ENCODE measurements at regions not wholly inside any gene's neighbourhood (a gene's known extent, or its start where the extent isn't known, plus 50 kb on each side); places are given as distances from the start of the nearest gene placed in this dataset.
A peak's percentile ranks its signal among the peaks of the same experiment; 100 is the strongest.

GRCh38 chr16:26365161-26365940, 673.6 kb downstream of the HS3ST4 start:
- DNase-seq (no peak), ATAC-seq (ENCODE audit: low FRiP score in 2 of 2) (no peak)
- Histone ChIP-seq H3K27ac (no peak overlapping the region), H3K27me3 (no peaks in the 10 kb centered on the region), H3K4me3 (no peak overlapping the region), H3K4me1 (no peaks in the 10 kb centered on the region), H3K9me3 (no peaks in the 10 kb centered on the region), H3K36me3 (no peaks in the 10 kb centered on the region)
- no peak for TF ChIP-seq POLR2A (IDR thresholded peaks at IDR 0.05)
- TF ChIP-seq EP300 (IDR thresholded peaks at IDR 0.05) = no peak
- TF ChIP-seq, protein P1, sequence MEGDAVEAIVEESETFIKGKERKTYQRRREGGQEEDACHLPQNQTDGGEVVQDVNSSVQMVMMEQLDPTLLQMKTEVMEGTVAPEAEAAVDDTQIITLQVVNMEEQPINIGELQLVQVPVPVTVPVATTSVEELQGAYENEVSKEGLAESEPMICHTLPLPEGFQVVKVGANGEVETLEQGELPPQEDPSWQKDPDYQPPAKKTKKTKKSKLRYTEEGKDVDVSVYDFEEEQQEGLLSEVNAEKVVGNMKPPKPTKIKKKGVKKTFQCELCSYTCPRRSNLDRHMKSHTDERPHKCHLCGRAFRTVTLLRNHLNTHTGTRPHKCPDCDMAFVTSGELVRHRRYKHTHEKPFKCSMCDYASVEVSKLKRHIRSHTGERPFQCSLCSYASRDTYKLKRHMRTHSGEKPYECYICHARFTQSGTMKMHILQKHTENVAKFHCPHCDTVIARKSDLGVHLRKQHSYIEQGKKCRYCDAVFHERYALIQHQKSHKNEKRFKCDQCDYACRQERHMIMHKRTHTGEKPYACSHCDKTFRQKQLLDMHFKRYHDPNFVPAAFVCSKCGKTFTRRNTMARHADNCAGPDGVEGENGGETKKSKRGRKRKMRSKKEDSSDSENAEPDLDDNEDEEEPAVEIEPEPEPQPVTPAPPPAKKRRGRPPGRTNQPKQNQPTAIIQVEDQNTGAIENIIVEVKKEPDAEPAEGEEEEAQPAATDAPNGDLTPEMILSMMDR (IDR thresholded peaks at IDR 0.05) = no peak
- no peak for TF ChIP-seq POLR2AphosphoS5 (IDR thresholded peaks at IDR 0.05)
- WGBS, 2 donors = 37 to 45% methylated on average over 8 of the region's 8 CpGs

- H3K27ac ChIP-seq = no peak overlapping the region
- H3K4me3 ChIP-seq = no peak overlapping the region
- H3K4me1 ChIP-seq = no peaks in the 10 kb centered on the region
- H3K27me3 ChIP-seq = no peaks in the 10 kb centered on the region
- DNase-seq (no peak), ATAC-seq (ENCODE audit: low FRiP score in 2 of 2) (no peak)
- no peaks in the 10 kb centered on the region for H3K36me3 ChIP-seq
- WGBS, 2 donors = 83 to 88% methylated on average over 1 of the region's 1 CpG
- no peaks in the 10 kb centered on the region for H3K9me3 ChIP-seq
- TF ChIP-seq, protein P1 (IDR thresholded peaks at IDR 0.05) = no peak
- TF ChIP-seq POLR2AphosphoS5 (IDR thresholded peaks at IDR 0.05) (no peak), POLR2A (IDR thresholded peaks at IDR 0.05) (no peak), EP300 (IDR thresholded peaks at IDR 0.05) (no peak)
These were observed 679.6 kb downstream of the HS3ST4 start for GRCh38 chr16:26371349-26371869.

GRCh38 chr16:26374279-26374925, 682.6 kb downstream of the HS3ST4 start:
- DNase-seq = no peak

GRCh38 chr16:26382586-26382985, 684.1 kb upstream of the C16orf82 start:
- Histone ChIP-seq H3K27me3 (no peaks in the 10 kb centered on the region), H3K4me1 (no peaks in the 10 kb centered on the region), H3K36me3 (no peaks in the 10 kb centered on the region), H3K27ac (no peak overlapping the region), H3K9me3 (no peaks in the 10 kb centered on the region), H3K4me3 (no peak overlapping the region)
- TF ChIP-seq, protein P1 (IDR thresholded peaks at IDR 0.05) = no peak
- no peak for TF ChIP-seq EP300 (IDR thresholded peaks at IDR 0.05)
- TF ChIP-seq POLR2A (IDR thresholded peaks at IDR 0.05) = no peak
- no peak for TF ChIP-seq POLR2AphosphoS5 (IDR thresholded peaks at IDR 0.05)
- WGBS, 2 donors = 63 to 71% methylated on average over 2 of the region's 2 CpGs
- ATAC-seq (ENCODE audit: low FRiP score in 2 of 2) (no peak), DNase-seq (no peak)

More at GRCh38 chr16:26374279-26374925, 682.6 kb downstream of the HS3ST4 start:
- no peaks in the 10 kb centered on the region for H3K36me3 ChIP-seq
- H3K9me3 ChIP-seq = no peaks in the 10 kb centered on the region
- 74% methylated on average over 4 of the region's 4 CpGs for WGBS, 2 donors
- peak; percentile 16 to 60 for ATAC-seq (ENCODE audit: low FRiP score in 2 of 2)
- no peaks in the 10 kb centered on the region for H3K27me3 ChIP-seq
- TF ChIP-seq EP300 (IDR thresholded peaks at IDR 0.05) = no peak
- TF ChIP-seq, protein P1 (IDR thresholded peaks at IDR 0.05) = no peak
- TF ChIP-seq POLR2AphosphoS5 (IDR thresholded peaks at IDR 0.05) = no peak
- no peak for TF ChIP-seq POLR2A (IDR thresholded peaks at IDR 0.05)
- H3K4me3 ChIP-seq = no peak overlapping the region
- H3K4me1 ChIP-seq = no peaks in the 10 kb centered on the region
- no peak overlapping the region for H3K27ac ChIP-seq

Data from upper lobe of left lung (tissue), 6 donors.